ENCODE measurements at regions not wholly inside any gene's neighbourhood (a gene's known extent, or its start where the extent isn't known, plus 50 kb on each side); places are given as distances from the start of the nearest gene placed in this dataset.
A peak's percentile ranks its signal among the peaks of the same experiment; 100 is the strongest.

DNA sequence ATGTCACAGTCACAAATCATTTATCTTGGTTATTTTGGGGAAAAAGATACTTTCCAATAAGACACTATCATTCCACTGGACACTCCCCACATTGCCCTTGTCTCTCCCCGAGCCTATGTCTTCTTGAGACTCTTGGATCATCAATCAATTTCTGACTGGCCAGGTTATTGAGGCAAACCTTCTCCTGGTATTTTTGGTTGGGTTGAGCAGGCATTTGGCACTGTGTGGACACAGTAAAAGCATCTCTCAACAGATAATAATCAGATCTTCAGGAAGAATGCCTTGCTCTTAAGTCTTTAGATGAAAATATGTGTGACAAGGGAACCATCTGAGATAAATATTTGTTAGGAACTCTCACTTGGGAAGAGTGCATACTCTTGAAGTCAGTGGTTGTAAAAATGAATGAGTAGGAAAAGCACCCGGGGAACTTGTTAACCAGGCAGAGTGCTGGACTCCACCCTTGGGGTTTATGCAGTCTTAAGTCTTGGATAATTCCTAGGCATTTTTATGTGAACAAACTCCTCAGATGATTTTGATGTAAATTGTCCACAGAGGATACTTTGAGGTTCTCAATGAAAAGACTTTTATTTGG, 223.8 kb upstream of the CLINT1 start:
- in situ Hi-C loops (cut with HindIII; ENCODE audit: low sequenced_read_pairs): no loop called here
- DNase-seq (ENCODE audit: low spot score): no peak

DNA sequence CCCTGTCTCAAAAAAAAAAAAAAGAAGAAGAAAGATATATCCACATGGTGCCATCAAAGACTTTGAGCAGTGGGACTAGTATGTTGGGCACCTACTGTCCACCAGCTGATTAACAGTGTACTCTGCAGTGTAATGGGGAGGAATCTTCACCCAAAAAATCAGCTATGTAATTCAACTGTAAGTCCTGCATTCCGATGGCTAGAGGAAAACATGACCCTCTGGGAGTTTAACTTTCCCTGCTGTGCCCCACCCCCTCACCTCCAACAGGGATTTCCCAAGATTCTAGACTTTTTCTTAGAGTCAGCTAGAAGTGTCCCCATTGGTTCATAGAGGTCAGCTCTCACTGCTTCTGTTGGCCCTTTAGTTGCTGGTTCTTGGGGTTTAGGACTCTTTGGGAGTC, 221.2 kb upstream of the CLINT1 start:
- in situ Hi-C loops (cut with HindIII; ENCODE audit: low sequenced_read_pairs): no loop called here
- no peak for DNase-seq (ENCODE audit: low spot score)

DNA sequence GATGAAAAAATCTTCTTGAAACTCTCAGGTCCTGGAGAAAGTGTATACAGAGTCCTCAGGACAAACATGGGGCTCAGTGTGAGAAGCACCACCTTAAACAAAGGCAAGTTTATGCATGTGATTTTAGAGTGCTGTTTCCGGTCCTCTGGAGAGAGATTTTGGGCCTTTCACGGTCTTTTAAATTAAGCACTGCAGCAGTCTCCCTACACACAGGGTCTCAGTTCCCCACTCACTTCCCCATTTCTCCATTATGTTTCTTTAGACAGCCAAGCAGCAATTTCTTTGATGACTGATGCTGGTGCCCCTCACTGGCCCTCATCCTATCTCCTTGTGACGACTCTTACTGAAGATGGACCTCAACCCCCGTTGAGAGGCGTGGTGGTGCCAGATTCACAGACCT, 220.2 kb upstream of the CLINT1 start:
- no peak for DNase-seq (ENCODE audit: low spot score)
- in situ Hi-C loops (cut with HindIII; ENCODE audit: low sequenced_read_pairs): no loop called here

DNA sequence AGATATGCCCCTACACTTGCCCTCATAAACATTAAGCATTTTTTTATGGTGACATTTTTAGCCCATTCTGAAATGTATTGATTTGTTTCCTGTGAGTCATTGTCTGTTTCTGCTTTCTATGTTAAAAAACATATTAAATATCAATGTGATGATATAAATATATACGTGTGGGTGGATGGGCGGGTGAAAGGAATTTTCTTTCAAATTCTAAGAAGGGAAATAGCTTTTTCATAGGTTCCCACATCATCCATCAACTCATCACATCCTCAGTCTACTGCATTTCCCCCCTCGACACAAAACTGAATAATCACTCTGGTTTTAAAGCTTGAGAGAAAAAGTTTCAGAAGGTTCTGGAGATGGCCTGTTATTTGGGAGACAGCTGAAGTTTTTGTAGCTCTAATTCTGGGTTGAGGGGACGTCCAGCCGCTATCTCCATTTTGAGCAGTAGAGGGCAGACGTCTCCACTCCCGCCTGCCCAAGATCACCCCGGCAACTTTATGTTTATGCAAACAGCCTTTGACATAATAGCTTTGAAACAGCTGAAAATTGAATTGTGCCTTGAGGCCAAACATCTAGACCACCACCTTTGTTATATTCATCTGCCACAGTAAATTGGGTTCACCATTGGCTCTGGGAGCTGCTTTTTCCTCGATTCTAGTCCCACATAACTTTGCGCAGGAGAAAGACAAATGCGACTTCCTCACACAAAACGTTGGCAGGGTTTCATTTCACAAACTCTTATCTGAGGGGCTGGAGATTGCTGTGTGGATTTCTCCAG, 216.2 kb upstream of the CLINT1 start:
- peak; percentile 46 for DNase-seq (ENCODE audit: low spot score)
- in situ Hi-C loops (cut with HindIII; ENCODE audit: low sequenced_read_pairs): no loop called here

DNA sequence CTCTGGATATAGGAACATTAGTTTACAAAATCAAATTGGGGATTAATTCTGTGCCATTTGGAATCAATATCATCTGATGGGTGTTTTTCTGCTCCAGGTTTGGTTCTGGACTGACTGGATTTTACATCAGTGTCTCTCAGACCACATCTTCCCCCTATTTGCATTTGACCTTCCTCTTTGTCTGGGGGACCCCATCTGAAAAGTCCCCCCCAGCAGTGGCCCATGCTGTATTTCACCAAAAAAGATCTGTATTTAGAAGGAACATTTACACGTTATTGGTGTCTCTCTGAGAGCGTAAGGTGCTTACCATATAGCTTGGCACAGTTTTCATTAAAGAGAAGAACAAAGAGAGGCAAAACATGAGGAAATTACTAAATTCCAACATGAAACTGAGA, 215.6 kb upstream of the CLINT1 start:
- no peak for DNase-seq (ENCODE audit: low spot score)
- in situ Hi-C loops (cut with HindIII; ENCODE audit: low sequenced_read_pairs): no loop called here

DNA sequence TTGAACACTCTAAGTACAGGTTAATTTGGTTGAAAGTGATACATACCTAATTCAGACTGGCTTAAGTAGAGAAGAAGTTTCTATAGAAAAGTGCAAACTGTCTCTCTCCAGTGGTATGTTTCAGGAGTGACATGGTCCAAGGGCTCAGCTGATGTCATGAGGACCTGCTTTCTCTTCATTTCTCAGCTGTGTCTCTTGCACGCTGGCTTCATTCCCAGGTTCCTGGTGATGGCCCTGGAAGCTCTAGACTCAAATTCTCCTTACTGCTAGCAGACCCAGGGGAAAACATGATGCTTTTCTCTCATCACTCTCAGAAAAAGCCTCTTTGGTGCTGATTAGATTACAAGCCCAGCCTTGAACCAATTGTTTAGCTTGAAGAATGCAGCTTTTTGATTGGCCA, 211.9 kb upstream of the CLINT1 start:
- in situ Hi-C loops (cut with HindIII; ENCODE audit: low sequenced_read_pairs): no loop called here
- DNase-seq (ENCODE audit: low spot score): no peak

DNA sequence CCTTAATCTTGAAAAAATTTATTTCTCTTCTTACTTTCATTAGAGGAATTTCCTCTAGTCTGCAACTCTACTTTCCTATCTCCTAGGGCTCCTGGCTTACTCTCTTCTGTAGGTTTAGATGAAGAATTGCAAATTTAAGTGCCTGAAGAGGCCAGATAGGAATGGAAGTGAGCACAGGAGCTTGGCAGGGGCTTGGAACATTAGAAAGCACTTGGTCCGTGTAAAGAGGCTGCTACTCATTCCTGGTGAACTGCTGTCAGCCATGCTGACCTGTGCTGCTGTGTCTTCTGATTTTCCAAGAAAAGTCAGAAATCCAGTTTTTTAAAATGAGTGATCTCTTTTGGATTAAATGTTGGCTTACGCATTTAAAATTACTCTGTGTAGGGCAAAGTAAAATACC, 210.9 kb upstream of the CLINT1 start:
- in situ Hi-C loops (cut with HindIII; ENCODE audit: low sequenced_read_pairs): no loop called here
- DNase-seq (ENCODE audit: low spot score): no peak

DNA sequence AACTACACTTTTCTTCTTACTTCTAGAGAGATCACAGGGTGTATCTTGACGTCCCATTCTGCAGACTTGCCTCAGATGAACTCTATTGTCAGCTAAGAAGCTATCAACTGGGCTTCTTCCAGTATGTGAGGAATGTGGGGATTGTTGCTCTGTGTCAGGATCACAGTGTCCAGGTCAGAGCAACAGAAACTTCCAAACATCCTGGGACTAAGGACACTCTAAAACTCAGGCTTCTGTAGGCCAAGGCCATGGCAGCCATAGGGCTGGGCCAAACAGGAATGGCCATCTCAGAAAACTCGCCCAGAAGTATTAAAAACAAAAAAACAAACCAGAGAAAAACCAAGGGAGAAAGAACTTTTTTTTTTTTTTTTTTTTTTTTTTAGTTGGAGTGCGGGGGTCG, 210.0 kb upstream of the CLINT1 start:
- DNase-seq (ENCODE audit: low spot score): no peak
- in situ Hi-C loops (cut with HindIII; ENCODE audit: low sequenced_read_pairs): no loop called here

DNA sequence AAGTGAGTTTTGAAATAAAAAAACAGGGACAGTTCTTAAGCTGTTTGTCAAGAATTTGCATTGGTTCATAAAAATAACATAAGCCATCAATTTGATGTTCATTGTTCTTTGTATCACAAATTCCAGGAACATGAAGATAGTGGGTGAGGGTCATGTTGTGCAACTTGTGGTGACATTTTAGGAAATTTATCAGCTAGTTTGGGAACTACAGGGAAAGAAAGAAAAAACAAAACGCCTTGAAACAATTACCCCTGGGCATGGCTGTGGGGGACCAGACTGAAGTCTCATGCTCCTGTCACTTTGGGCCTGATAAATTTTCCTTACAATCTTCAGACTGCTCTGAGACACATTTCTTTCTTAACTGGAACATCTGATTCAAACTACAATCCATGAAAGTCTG, 207.1 kb upstream of the CLINT1 start:
- in situ Hi-C loops (cut with HindIII; ENCODE audit: low sequenced_read_pairs): no loop called here
- DNase-seq (ENCODE audit: low spot score): no peak

DNA sequence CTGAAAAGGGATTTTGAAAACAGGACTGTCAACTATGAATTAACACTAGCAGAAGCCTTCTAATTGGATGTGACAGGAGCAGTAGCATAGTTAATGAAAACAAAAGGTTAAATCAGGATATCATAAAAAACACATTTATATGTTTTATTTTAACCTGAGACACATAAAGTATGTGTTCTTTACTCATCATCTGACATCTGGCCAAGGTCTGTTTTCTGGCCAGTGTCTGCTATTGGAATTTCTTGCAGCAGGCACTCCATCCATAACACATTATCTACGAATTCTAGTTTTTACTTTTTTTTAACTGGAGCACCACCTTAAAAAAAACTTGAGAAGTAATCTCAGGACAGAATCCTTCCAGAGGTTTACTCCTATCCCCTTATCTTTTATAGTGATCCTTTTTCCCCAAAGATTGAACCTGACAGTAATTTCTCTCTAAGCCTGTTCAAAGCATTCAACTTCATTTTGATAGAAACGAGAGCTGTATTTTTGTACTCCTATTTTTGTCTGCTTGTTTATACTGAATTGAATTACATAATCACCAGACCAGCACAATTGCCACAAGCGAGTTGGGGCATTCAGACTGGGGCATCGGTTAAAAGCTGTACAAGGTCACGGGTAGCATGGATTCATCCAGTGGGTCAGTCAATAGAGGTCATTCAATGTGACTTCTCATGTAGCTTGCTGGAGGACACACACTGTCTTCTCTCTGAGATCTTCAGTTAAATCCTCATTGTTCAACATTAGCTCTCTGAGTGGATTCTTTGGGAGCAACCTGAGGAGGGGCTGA, 205.6 kb upstream of the CLINT1 start:
- in situ Hi-C loops (cut with HindIII; ENCODE audit: low sequenced_read_pairs): no loop called here
- DNase-seq (ENCODE audit: low spot score): no peak

DNA sequence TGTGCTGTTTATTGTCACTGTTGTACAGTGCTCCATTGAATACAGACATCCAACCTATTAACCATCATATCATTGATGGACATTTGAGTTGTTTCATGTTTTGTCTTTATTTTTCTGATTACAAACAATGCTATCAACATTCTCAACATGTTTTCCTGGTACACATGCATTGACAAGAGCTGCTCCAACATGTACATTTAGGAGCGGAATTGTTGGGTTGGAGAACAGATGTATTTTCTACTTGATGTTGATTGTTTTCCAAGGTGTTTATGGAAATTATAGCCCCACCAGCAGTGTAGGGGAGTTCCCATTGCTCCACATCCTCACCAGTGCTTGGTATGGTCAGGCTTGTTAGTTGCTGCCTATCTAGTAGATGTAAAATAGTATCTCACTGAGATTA, 204.1 kb upstream of the CLINT1 start:
- in situ Hi-C loops (cut with HindIII; ENCODE audit: low sequenced_read_pairs): no loop called here
- no peak for DNase-seq (ENCODE audit: low spot score)

DNA sequence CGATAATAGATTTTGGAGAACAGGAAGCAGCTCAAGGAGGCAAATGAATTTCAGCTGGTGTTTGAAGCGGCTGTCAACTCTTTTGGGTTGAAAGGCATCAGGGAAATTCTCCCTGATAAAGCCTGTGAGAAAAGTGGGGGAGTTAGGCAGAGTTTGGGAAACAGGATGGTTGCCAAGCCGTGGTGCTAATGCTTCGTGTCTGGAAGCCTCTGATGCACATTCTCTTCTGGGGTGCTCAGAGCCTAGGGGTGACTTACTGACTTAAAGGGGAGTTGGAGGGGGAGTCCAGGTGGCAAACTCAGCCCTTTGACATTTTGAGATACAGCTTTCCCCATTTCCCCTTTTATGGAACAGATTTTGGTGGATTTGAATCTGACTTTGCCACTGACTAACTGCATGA, 202.5 kb upstream of the CLINT1 start:
- DNase-seq (ENCODE audit: low spot score): no peak
- in situ Hi-C loops (cut with HindIII; ENCODE audit: low sequenced_read_pairs): no loop called here

DNA sequence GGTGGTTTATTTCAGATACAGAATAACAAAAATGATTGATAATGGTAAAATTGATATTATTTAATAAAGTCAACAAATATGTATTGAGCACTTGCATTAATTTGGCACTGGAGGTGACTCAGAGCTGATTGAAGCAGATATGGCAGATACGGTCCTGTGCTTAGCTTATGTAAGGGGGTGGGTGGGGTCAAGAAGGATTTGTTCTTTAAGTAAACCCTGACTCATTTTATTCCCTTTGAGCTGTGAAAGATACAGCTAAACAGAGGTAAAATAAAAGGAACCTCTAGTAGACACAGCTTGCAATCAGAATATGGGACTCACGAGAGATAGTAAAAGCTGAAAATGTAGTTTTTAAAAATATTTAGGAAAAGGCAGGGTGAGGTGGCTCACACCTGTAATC, 201.3 kb upstream of the CLINT1 start:
- in situ Hi-C loops (cut with HindIII; ENCODE audit: low sequenced_read_pairs): no loop called here
- DNase-seq (ENCODE audit: low spot score): no peak

DNA sequence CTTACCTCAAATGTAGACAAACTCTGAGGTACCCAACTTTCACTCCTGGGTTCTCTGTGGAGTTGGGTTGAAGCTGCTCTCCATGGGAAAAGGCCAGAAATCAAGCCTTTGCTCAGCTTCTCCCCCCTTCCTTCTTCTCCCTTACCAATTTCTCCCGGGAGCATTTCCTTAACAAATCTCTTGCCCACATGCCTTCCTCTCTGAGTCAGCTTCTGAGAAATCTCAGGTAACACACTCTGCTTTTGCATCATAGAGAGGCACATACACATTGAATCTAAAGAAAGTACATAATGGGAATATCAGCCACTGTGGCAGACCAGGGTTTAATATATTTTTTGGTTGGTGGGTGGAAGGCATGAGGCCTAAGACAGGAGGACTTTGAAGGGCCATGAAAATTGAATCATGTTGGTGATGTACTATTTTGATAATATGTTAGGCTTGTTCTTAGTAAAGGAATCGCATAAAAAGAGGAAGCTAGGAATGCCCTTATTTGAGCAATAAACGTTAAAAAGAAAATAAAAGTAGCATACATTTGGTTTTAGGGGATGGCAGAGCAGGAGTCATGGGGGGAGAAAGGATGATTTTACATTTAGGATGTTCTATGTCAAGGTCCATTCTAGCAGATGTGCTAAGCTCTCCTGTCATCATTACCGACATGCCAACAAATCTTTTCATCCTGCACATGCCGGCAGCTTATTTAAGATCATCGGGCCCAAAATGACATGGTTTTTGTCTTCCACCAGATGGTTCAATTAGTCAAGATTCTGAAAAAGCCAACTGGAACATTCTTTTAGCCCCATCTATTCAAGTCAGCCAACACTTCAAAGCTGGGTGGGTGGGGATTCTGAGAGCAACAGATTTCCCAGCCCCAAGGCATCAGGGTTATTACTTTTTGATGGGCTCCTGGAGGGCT, 199.5 kb upstream of the CLINT1 start:
- in situ Hi-C loops (cut with HindIII; ENCODE audit: low sequenced_read_pairs): no loop called here
- DNase-seq (ENCODE audit: low spot score): no peak

DNA sequence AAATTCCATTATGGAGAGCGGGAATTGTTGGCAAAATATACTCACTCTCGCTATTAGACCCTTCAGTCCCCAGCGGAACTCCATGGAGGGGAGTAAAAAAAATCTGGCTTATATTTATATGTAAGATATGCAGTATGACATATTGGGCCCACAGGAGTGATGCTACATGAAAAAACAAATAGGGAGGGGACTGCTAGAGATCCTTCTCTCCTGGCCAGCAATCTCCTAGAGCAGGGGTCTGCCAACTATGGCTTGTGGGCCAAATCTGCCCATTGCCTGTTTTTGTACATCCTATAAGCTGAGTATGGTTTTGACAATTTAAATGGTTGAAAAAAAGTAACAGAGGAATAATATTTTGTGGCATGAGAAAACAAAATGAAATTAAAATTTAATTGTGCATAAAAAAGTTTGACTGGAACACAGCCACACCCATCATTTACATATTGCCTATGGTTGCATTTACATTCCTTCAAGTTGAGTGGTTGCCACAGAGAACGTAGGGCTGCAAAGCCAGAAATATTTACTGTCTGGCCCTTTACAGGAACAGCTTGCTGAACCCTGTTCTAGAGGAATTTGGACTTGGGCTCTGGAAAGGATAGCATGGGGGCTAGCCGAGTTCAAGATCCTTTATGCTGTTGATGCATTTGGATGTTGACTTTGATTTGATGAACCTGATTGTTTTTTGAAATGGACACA, 197.3 kb upstream of the CLINT1 start:
- in situ Hi-C loops (cut with HindIII; ENCODE audit: low sequenced_read_pairs): no loop called here
- no peak for DNase-seq (ENCODE audit: low spot score)

DNA sequence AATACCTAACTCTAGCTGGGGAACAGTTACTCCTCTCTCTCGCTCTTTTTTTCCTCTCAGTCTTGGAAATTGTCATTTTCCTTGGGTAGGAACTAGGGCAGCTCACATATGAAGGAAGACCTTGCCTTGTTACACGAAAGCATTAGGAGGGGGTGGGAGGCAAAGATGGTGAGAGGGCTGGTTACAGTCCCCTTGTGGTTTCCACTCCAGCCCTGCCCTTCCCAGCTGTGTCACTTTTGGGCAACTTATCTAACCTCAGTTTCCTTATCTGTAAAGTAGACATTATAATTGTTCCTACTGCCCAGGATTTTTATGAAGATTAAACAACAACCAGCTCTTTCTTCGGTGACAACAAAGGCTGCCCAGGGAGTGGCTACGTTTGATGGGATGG, 196.2 kb upstream of the CLINT1 start:
- DNase-seq (ENCODE audit: low spot score): no peak
- in situ Hi-C loops (cut with HindIII; ENCODE audit: low sequenced_read_pairs): no loop called here

DNA sequence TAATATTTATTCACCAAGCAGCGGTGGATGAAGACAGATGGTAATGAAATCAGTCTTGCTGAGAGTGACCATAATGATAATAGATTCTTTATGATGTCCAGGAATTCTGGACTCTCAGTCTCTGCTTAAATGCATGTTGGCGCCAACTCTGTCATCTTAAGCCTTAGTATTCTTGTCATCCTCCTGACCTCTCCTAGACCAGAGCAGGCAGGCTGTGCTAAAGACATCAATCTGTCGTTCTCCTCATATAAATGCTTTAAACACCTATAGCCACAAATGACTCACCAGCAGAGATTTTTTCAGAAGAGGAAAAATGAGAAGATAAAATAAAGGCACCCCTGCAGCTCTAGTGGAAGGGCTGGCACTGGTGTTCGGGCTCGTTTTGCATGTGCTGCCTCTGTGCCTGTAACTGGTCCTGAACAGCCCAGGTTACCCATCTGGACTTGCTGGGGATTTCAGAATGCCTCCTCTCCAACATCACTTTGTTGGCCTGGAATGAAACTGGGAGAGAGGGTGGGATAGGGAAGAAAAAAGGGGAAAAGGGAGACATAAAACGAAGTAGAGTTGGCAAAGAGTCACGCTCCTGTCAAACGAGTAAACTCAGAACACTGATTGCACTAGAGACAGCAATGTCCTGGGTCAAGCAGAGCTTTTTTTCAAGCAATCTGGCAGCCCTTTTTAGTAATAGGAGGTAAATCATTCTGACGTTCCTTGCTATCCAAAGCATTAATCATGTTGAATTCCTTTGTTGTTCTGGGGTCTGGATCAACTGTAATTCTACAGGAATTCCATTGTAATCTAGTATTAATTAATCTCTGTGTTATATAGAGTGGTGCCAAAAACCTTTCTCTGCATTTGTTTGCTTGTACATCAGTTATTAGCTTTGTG, 195.5 kb upstream of the CLINT1 start:
- no peak for DNase-seq (ENCODE audit: low spot score)
- in situ Hi-C loops (cut with HindIII; ENCODE audit: low sequenced_read_pairs): no loop called here

DNA sequence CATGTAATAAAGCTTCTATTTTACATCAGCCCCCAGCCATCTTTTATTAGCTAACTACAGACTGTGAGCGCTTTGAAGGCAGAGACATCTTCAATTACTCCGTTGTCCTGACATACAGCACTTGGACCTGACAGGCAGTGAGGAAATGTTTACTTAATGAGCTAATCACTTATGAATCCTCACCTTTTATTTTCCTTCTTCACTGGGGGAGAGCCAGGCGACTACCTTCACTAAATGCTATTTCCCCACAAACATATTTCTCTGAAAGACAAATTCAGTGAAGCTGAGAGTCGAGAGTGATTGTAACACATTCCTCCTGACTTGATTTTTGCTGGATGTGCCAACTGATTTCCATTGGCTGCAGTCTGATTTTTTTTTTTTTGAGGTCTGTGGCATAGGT, 192.1 kb upstream of the CLINT1 start:
- in situ Hi-C loops (cut with HindIII; ENCODE audit: low sequenced_read_pairs): no loop called here
- DNase-seq (ENCODE audit: low spot score): no peak

All from G401 (cell line).